Smooth muscle cell of the brain vasculature (primary cell): ENCODE measurements at regions not wholly inside any gene's neighbourhood (a gene's known extent, or its start where the extent isn't known, plus 50 kb on each side); places are given as distances from the start of the nearest gene placed in this dataset.
"Not testable (repeated sequence)": the region's sequence is repeated elsewhere in the genome, so short reads cannot be mapped to it uniquely, and the experiment has no call there.

Experiments used
- DNase-seq: peaks from one replicate; pipeline ENCODE4 v3.0.0-alpha.2; 2012; ENCODE audit warnings: low read depth, low spot score

DNA sequence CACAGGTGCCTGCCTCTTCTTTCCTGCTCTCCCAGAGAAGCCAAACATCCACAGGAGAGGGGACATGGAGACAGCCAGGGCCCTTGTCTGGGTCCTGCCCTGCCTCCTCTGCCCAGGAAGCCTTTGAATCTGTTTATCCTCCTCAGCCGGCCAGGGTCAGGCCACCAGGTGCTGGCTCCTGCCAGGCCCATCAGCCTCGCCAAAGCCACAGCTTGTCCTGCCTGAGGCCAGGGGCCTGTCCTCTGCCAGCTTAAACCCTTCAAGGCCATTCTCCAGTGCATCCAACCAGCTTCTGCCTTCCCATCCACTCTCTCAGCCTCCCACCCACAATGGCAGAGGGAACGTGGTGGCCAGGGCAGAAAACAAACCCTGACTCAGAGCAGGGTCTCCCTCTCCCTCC lies 254.6 kb downstream of the ANKRD60 start:
- no peak for DNase-seq

DNA sequence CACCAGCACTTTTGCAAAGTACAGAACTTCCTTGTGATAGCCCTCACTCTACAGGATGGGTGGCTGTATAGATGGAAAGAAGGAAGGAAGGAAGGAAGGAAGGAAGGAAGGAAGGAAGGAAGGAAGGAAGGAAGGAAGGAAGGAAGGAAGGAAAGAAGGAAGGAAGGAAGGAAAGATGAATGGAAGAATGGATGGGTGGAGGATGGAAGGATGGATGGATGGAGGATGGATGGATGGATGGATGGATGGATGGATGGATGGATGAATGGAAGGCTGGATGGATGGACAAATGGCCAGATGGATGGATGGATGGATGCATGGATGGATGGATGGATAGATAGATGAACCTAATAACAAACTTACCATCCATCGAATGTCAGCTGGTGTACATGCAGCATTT lies 256.9 kb downstream of the ANKRD60 start:
- not testable (repeated sequence) for DNase-seq

DNA sequence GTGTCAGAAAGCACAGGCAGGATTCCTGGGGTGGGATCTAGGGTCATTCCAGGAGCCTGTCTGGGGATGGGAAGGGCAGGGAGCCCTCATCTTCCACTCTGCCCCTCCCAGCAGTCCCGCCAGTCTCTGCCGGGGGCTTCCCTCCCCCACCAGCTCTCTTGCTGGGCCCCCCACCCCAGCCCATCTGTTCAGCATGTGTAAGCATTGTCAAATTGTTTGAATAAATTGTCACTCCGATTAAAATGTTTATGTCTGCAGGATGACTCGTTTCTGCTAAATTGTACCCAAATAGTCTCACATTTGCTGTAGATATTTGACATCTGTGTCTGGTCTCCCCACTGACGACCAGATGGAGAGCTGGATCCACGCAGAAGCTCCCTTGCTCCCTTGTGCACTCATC lies 257.6 kb downstream of the ANKRD60 start:
- DNase-seq, result no peak

DNA sequence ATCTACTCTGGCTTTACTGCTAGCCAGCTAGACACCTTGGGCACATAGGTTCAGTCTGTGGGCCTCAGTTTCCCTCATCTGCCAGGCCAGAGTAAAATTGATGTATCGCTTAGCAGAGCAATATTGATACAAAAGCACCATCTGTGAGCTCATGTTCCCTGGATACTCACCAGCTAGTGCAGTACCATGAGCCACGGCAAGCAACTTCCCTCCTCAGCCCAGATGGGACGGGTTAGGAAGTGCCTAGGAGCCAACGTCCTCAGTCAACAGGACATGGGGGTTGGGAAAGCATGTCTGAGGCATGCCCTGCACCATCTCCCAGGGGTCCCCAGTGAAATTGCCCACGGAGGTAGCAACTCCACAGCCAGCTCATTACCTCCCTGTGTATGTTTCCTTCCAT lies 258.3 kb downstream of the ANKRD60 start:
- no peak for DNase-seq

DNA sequence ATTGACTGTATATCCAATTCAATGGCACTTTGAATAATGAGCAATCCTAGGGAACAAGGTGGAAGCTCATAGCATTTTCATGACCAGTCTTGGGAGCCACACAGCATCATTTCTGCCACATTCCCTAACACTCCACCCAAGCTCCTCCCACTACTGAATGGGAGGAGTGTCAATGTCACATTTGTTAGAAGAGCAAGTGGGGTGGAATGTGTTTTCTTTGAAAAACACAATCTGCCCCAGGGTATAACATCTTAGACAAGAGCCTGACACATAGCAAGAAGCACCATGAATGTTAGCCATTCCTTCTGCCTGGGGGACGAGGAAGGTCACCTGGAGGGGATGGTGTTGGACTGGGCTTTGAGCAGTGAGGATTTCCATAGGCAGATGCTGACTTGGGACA lies 258.3 kb upstream of the PMEPA1 start:
- DNase-seq, result no peak

DNA sequence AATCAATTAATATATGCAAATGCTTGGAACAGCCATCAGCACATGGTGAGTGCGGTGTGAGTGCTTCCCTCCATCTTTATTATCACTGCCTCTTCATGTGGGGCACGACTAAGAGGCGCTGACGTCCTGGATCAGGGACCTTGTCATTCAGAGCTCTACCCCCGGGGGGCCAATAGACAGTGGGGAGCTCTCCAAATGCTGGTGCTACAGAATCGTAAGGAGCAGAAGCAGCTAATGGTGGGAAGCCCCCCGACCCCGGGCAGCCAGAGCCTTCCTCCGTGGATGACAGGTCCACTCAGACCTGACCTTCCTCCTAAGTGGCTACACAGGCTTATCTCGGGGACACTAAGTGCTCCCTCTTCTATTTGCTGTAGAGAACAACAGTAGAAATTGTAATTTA lies 257.5 kb upstream of the PMEPA1 start:
- no peak for DNase-seq

DNA sequence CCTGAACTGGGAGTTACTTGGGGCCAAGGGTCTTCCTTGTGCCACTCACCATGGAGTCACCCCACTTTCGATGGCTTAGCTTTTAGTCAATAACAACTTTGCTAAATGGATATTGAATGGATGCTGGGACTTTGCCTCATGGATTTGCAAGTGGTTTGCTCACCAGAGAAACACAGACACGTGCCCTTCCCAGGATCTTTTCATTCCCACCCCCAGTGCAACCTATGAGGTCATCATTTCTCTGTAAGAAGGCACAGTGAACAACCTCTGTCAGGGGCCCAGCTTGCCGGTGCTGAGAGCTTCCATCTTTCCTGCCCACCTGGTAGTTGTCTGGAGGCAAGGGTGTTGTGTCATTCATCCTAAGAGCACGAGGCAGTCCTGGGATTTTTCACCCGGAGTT lies 256.8 kb upstream of the PMEPA1 start:
- DNase-seq, result no peak

DNA sequence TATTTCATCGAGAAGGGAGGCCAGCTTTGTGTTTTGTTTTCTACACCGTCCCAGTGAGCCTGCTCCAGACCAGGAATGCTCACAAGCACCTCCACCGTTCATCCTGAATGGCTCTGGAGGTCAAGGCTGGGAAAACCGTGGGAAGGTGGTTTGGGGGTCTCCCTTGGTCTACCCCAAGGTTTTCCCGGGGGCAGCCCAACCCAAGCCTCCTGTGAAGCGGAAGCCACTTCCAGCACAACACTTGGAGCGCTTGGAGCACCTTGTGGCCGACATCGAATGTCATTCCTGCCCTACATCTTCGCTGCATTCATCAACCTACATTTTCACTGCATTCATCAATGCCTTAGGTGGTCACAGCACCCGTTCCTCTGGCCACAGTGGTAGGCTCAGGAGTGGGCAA lies 255.6 kb upstream of the PMEPA1 start:
- no peak for DNase-seq

DNA sequence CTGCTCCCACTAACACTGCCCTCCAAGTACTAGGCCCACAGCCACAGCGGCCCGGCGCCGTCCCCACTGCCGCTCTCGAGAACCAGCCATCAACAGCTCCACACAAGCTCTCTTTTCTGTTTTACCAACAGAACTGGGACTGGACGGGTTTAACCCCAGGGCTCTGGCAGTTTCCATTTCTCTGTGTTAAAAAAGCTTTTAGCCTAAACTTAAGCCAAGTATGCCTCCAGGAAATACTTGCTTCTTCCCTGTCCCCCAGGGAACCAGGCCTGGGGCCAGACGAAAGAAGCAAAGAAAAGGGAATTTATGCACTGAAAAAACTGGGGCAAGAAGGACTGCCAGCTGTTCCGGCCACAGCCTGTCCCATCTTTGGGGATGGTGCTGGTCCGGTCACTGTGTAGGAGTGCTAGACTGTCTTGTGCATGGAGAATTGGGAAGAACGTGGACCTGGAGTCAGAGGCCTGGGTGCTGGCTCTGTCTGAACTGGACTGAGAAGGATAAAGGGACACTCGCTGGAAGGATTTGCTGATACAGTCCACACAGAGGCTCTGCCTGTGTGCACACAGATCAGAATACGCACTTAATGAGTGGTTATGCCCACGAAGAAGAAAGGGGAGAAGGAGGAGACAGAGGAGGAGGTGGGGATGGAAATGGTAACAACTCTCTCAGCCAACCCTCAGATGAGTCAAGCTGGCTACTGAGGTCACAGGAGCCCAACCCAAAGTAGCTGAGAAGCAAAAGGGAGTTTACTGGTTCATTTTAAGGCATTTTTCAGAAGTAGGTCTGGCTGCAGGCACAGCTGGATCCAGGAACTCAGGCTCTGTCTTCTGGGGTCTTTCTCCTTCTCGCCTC lies 254.4 kb upstream of the PMEPA1 start:
- DNase-seq, result no peak

DNA sequence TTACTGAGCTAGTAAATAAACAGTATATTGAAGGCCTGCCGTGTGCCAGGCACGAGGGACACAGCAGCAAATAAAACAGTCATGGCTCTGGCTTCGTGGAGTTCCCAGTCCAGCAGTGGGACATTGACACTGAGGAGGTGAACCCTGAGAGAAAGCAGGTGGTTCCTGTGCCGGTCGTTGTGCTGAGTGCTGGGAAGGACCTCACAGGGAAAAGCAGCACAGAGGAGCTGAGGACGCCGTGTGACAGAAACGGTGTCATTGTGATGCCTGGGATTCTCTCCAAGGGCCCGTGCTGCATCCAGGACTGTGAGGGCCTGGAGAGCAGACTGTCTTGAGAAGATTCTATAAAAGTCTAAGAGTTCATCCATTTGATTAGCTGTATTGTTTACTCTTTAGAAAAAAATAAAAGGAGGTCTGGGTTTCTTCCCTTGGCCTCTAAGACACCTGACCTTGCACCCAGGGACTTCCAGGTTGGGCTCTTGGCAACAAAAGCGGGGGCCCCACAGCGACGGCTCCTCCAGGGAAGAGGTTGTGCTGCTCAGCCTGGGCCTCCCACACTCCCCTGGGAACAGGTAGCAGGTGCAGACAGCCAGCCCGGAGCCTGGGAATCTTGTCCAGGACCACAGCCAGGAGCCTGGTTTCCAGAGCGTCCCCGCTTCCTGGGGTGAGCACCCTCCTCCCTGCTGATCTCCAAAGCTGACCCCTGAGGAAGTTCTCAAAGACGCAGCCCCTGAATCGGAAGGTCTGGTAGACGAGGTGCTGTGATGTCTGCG lies 251.2 kb upstream of the PMEPA1 start:
- no peak for DNase-seq

DNA sequence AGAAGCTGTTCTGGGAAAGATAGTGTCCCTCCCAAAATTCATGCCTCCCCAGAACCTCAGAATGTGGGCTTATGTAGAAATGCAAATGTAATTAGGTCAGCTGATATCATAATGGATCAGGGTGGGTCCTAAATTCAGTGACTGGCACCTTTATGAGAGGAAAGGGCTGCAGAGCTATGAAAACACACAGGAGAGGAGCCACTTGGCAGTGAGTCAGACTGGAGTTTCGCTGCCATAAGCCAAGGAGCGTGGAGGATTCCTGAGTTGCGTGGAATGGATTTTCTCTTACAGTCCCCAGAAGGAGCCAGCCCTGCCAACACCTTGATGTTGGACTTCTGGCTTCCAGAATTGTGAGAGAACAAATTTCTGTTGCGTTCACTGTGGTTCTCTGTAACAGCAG lies 249.8 kb upstream of the PMEPA1 start:
- no peak for DNase-seq

DNA sequence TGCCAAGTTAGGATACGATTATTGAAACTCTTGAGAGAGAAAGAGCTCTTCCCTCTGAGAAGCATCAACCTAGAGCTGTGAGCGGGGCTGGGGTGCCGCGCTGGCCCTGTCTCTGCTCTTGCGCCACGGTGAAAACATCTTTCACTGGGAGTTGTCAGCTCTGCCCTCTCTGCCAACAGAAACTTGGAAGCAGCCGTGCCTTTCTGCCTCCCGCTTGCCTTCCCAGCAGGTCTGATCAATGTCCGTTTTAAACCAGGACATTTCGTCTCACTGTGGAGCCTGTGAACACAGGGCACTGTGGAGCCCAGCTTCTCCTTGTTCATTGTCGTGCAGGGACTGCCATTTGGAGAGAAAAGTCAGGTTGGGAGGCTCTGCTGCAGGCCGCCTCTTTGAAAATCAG lies 249.2 kb upstream of the PMEPA1 start:
- DNase-seq, result no peak

DNA sequence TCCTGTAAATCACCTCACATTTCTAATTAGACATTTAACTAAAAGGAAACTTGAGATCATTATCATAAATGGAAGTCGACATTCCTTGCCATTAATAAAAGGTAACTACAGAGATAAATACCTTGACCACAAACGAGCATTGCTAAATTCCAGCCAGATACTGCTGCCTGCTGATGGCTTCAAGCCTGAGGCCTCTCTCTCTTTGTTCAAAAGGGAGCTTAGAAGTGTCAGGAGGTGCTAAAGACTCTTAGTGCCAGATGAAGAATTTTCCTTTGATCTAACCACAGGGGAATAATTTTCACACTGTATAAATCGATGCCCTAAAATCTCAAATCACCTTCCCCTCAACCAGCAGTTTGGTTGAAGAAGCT lies 248.2 kb upstream of the PMEPA1 start:
- DNase-seq, result no peak

DNA sequence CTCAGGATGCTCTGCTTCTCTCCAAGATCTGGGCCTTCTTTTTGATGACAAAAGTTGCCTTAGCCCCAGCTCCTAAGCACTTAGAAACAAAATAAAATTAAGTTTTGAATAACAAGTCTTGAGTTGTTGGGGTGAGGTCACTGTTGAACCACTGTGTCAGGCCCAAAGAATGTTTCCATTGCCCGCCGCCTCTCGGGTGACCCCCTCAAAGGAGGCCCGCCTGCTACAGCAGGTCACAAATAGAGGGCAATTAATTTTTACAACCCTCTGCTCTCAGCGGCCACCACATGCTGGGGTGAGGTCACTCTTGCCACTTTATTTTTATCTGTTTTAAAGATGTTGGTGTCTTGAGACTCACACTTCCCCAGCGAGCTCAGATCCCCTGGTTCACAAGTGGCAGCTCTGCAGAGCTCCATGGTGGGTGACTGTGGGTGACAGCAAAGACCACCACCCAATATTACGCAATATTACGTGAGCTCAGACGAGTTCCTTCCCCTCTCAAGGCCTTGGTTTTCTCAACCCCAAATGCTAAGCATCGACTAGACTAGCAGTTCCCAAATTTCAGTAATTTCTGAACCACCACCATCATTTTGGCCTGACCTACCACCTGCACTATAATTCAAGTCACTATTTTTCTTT lies 247.7 kb upstream of the PMEPA1 start:
- DNase-seq, result no peak

DNA sequence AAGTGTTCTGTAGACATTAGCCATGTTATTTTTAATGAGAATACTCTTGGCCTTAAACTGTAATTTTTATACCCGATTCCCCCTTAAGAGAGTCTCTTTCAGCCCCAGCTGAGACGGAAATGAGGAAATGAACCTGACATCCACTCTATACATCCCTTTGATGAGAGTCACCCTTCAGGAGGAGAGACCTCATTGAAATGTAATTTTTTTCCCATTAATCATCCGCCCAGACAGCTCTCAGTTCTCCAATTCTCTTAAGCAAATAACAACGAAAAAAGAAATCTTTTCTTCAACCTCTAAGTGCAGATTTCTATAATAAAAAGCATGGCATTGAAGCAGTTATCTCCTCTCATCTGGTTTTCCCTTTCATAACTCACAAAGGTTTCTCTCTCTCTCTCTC lies 243.8 kb upstream of the PMEPA1 start:
- no peak for DNase-seq

DNA sequence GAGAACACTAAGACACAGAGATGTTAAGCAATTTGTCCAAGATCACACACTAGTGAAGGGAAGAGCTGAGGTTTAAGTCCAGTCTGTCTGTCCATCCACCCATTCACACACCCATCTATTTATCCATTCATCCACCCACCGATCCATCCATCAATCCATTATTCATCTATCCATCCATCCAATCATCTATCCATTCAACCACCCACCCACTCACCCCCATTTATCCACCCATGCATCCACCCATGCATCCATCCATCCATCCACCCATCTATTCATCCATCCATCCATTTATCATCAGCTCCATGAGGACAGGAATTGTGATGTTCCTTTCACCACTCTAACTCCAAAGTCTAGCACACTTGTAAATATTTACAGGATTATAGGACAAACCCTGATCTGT lies 242.3 kb upstream of the PMEPA1 start:
- DNase-seq, result no peak

DNA sequence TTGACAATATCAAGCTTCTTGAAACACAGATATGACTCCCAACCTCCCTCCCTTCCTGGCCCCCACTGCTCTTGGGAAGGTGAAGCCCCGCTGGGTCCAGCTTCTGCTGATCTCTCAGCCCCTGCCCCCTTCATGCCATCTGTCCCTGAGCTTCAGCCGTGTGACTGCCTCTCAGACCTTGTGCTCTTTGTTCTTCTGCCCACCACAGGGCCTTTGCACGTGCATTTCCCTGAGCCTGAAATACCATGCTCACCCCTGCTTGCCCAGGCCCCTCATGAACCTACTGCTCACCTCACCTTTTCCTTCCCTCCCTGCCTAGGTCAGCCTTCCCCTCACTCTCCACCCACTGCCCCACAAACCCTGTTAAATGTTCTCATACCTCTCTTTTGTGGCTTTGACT lies 241.7 kb upstream of the PMEPA1 start:
- DNase-seq, result no peak

DNA sequence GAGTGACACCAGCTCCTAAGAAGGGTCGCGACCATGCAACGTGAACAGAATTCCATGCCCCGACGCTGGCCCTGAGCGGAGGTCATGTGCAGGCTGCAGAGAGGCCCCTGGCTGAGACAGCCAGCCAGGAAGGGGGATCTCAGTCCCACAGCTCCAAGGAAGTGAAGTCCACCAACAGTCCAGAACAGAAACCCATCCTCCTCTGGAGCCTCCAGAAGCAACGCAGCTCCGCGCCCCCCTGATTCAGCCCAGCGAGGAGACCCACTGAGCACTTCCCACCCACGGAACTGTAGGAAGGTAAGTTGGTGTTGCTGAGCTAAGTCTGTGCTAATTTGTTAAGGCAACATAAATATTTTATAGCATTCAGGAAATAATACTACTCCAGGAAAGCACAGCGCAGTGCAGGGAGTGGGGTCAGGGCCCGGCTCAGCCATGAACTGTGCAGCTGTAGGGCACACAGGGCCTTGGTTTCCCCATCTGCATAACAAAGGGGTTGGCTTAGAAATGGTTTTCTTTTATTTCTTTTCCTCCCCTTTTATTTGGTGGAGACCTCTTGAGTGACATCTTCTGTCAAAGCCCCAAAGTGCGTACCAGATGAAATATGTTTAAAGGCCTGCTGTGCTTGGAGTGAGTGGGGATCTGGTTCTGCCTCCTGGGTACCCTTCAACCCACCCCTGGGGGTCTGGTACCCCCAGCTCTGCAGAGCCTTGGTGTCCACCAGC lies 241.1 kb upstream of the PMEPA1 start:
- DNase-seq, result no peak

DNA sequence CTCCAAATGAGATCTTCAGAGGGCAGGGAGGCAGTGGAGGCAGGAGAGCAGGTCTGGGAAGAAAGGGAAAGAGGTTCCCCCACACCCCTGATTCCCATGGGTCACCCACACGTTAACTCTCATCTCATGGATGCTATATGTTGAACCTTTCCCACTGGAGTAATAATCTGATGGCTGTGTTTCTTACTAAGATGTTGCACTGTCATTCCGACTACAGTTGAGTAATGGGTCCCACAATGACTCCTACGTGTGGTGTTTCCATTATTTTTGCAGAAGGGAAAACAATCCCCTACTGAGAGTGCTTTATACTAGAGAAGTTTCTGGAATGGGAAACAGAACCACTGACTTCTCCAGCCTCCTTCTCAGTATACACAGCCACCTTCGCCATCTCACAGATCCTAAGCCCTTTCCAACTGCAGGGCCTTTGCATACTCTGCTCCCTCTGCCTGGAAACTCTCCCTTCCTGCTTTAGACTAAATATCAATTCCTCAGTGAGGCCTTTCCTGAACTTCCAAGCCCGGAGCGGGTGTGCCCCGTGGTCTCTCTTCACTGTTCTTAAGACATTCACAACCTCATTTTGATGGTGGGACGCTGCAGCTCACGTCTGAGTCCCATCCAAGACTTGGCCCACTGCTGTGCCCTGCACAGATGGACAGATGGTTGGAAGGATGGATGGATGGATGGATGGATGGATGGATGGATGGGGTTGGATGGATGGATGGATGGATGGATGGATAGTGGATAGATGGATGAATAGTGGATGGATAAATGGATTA lies 238.6 kb upstream of the PMEPA1 start:
- no peak for DNase-seq

DNA sequence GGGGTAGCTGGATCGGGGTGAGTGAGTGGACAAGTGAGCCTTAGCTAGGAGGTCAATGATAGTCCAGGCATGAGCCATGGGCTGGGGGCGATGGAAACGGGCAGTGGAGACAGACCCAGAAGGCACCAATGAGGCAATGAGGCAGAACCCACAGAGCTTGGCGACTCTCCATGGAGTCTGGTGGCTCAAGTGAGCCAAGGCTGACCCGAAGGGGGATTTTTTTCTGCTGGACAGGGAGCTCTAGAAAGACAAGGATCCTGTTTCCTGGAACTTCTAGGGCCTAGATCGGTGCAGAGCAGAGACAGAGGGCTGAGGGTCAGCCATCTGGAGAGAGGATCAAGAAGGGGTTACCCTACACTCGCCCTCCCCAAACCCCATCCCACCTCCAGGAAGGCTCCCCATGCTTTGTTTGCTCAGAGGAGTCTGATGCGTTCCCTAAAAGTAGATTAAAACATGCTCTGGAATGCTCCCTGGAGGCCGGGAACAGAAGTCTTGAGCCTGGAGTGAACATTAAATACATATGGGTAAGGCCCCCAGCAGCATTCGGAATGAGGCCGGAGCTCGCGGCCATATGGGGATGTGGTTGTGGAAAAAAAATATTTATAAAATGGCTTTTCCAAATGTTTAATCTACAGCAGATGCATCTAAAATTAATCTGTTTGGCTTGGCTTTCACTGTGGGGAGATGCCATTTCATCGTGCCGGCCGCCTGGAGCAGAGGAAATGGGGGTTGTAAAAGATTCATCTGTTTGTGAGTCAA lies 237.8 kb upstream of the PMEPA1 start:
- peak; percentile 76 for DNase-seq
